GM21576 (cell line): ENCODE measurements at regions not wholly inside any gene's neighbourhood (a gene's known extent, or its start where the extent isn't known, plus 50 kb on each side); places are given as distances from the start of the nearest gene placed in this dataset.

Experiments
- ATAC-seq: cut with Tn5 transposase; IDR thresholded peaks from one replicate; pipeline ENCODE4 v1.9.1; 2021; ENCODE audit warnings: mild to moderate bottlenecking, moderate library complexity; ENCODE audit not compliant: unreplicated experiment

GRCh38 chr5:168005936-168006335, 285.5 kb upstream of the WWC1 start:
- no peak for ATAC-seq

DNA sequence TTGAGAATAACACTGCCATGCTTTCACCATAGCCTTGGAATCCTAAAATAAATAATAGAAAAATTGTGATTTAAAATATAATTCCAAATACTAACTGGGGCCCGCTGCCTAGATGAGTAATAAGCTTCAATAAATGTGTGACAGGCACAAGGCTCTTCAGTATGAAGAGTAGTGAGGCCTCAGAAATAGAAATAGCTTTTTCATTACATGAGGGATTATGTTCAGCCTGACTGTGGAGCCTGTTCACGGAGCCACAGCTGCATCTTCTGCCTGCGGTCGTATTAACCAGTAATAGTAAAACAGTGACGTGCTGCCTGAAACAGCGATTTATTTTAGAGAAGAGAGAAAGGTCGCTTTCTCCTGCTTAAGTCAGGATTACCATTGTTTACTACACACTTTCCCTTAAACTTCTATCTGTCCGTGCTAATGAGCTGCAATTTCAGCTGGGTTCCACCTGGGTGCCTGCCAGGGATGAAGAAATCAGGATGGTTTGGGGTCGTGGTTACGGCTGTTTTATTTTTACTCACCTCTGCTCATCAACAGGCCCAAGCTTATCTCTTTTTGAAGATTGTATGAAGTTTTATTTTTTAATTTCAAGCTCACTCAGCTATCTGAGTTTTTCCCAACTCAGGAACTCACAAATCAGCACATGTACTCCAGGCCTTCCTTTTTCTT, 284.9 kb upstream of the WWC1 start:
- ATAC-seq: no peak

DNA sequence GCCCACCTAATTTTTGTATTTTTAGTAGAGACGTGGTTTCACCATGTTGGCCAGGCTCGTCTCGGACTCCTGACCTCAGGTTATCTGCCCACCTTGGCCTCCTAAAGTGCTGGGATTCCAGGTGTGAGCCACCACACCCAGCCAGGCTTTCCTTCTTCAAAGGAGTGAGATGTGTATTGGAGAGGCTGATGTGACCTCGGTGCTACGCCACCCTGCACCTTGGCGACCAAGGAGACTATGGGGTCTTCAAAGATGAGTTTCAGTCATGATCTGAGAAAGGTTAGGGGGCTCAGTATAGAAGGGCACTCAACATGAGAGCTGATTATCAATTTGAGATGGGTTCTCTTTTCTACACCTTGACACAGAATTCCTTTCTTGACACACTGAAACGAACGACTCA, 284.2 kb upstream of the WWC1 start:
- ATAC-seq: no peak

DNA sequence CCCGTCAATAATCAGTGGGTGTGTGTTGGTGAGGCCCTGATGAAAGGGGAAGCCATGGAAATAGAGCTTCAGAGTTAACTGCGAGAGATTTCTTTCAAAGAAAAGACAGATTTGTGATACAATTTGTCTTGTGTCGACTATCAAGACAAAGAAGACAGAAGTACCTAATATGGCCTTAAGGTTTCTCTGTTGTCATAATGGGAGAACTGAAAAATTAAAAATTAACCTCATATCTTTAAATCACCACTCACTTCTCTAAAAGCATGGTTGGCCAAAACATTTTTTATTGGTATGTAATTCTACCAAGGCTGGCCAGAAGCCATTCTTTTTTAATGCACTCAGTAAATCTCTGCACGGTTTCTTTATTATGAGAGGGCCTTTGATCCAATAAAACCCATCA, 282.9 kb upstream of the WWC1 start:
- ATAC-seq: no peak

- ATAC-seq: no peak
Observed at GRCh38 chr5:168011096-168011495, 280.3 kb upstream of the WWC1 start.

- no peak for ATAC-seq
Observed at GRCh38 chr5:168012006-168012405, 279.4 kb upstream of the WWC1 start.

GRCh38 chr5:168013546-168013945, 277.9 kb upstream of the WWC1 start:
- no peak for ATAC-seq

GRCh38 chr5:168014433-168015123, 276.9 kb upstream of the WWC1 start:
- no peak for ATAC-seq

GRCh38 chr5:168015506-168015905, 275.9 kb upstream of the WWC1 start:
- ATAC-seq: no peak

- no peak for ATAC-seq
Observed at GRCh38 chr5:168017313-168017712, 274.1 kb upstream of the WWC1 start.

- no peak for ATAC-seq
Observed at GRCh38 chr5:168019143-168019542, 272.3 kb upstream of the WWC1 start.

DNA sequence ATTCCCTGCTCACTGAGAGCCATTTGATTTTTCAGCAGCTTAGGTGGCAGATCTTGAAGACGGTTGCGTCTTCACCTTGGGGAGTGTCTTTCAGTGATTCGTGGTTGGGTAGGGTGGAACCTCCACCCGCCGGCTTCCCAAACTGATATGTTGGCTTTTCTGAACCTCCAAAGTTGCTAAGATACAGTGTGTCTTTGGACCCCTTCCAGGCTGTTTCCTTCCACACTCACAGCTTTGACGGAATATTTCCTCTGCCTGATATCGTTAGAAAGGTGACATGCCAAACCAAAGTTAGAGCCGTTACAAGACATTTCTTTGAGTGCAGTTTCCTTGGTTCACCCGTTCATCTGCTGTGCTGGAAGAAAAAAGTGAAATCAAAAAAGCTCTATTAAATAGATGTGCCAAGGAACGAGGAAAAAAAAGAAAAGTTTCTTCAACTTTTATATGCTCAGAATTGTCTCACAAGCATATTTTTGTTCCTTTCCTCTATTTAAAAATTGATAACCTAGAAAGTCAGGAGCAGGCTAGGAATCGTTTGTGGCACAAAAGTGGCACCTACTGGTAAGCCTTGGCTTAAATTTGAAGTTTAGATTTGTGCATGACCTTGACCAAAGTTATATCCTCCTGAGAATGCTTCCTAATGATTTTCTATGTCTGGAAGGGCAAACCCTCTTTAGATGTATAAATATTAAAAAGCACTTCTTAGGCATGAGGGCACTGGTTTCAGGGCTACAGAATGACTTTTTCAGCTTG, 270.7 kb upstream of the WWC1 start:
- ATAC-seq: no peak

GRCh38 chr5:168022446-168023169, 268.8 kb upstream of the WWC1 start:
- ATAC-seq: no peak

- no peak for ATAC-seq
Observed at GRCh38 chr5:168023191-168023590, 268.3 kb upstream of the WWC1 start.

DNA sequence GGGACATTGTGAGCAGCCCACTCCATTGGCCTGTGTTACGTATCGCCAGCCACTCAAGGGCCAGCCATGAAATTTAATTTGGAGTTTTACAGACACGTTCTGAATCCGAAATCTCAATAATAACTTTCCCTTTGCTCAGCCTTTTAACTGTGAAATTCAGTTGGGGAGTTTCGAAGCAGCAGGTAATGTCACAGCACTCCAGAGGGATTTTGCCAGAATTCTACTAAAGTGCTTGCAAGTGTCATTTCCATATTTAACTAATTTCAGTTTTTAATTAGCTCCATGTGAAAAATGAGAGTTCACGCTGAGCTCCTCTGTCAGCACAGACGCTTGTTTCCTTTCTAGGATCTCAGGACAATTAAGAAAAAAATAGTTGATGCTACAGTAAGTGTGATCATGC, 267.1 kb upstream of the WWC1 start:
- no peak for ATAC-seq

DNA sequence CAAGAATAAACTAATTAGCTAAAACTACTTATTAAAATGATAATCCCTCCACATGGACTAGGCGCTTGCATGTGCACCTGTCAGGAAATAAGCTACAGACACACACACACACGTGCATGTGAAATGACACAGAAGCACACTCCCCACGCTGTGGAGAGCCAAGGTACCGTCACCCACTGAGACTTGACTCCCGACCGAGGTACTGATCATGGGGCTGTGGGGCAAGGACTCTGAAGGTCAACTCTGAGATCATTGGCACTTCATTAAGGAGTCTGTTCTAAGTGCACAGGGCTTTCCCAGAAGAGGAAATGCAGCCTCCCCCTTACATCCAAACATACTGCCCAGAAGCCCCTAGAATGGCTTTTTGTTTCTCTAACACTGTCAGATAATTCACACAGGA, 264.4 kb upstream of the WWC1 start:
- no peak for ATAC-seq

GRCh38 chr5:168030912-168031311, 260.5 kb upstream of the WWC1 start:
- no peak for ATAC-seq

DNA sequence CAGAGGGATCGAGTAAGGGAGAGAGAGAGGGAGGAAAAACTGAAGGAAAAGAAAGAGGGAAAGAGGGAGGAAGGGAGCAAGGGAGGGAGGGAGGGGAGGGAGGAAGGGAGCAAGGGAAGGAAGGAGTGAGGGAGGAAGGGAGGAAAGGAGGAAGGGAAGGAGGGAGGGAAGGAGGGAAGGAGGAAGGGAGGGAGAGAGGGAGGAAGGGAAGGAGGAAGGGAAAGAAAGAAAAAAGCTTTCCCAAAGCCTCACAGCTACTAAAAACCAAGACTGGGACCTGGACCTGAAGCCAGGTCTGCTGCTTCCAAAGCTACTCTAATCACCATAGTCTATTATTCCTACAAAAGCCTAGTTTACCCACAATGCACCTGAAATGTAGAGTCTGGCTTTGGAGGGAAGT, 259.8 kb upstream of the WWC1 start:
- no peak for ATAC-seq

- no peak for ATAC-seq
Observed at GRCh38 chr5:168039039-168039438, 252.4 kb upstream of the WWC1 start.

DNA sequence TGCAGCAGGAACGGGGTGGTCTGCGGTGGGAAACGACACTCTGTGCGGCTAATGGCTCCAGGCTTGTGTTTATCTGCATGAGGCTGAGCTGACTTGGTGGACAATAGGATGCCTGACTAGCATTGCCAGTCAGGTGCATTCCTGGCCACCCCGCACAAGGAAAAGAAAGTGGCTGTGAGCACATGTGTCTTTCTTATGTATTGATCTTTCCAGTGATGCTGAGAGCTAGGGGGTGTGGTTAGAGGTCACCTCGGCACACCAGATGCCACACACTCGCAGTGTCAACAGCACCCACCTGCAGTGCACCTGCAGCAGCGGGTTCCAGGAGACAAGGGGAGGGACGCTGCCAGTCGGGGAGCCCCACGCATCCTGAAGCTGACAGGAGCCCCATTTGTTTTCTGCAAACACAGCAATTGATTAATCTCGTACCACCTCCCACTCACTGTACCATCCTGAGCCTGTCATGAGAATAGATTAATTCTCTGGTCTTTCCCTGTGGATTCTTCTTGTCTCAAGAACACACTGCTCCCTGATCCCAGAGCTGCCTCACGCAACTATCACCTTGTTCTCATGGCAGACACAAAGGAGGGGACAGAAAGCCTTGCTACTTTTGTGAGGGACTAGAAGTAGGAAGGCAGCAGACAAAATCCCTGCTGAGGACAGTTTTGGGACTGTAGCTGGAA, 251.7 kb upstream of the WWC1 start:
- ATAC-seq: no peak

- no peak for ATAC-seq
Observed at GRCh38 chr5:168041583-168041982, 249.9 kb upstream of the WWC1 start.
